NOMO-1 (cell line): ENCODE measurements at regions not wholly inside any gene's neighbourhood (a gene's known extent, or its start where the extent isn't known, plus 50 kb on each side); places are given as distances from the start of the nearest gene placed in this dataset.
"Not testable (repeated sequence)": the region's sequence is repeated elsewhere in the genome, so short reads cannot be mapped to it uniquely, and the experiment has no call there.

ENCODE experiments used
- DNase-seq, 2 experiments: peaks; one replicate each; lab custom pipeline; 2025; ENCODE audit not compliant: unreplicated experiment in 2 of 2; lab: John Stamatoyannopoulos, UW

GRCh38 chr6:14506656-14507246 is 389.2 kb downstream of the CD83 start:
- no peak for DNase-seq

- DNase-seq: no peak
Observed at GRCh38 chr6:14509120-14509519, 391.5 kb downstream of the CD83 start.

- DNase-seq: no peak
Observed at GRCh38 chr6:14510038-14510437, 392.5 kb downstream of the CD83 start.

DNA sequence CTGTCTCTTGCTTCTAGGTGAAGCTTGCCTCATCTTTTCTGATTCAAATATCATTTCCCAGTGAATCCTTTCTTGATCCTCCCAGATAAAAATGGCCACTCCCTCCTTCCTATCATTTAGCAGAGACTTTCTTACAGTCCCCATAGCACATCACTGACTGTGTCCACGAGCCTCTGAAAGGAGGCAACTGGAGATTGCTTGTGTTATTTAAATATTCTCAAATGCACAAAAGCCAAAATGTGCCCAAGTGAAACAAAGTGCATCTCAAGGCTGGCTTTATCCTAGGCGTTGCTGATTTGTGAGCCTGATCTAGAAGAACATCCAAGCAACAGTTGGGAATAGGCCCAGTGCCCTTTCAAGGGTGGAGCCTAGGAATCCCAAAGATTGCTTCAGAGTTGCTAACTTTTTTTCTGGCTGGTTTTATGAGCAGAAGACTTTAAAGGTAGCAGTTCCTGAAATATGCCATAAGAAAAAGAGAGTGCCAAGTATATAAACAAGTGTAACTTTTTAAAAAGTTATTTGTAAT is 393.6 kb downstream of the CD83 start:
- no peak for DNase-seq

DNA sequence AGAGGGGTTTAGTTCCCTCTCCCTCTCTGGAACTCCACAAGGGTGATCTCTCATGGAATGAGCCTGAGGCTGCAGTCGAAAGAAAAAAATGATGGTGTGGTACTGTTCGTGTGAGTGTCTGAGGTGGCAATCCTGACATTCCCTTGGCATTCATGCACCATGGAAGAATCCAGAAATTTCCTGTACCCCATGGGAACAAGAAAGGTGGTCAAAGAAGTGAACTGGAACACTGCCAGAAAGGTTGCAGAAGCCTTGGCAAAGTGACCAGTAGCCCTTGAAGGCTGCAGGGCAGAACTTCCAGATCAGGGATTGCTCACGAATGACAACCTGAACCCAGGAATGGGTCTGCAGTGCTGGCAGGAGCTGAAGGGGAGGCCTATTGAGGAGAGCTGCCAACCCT is 394.7 kb downstream of the CD83 start:
- DNase-seq: no peak

DNA sequence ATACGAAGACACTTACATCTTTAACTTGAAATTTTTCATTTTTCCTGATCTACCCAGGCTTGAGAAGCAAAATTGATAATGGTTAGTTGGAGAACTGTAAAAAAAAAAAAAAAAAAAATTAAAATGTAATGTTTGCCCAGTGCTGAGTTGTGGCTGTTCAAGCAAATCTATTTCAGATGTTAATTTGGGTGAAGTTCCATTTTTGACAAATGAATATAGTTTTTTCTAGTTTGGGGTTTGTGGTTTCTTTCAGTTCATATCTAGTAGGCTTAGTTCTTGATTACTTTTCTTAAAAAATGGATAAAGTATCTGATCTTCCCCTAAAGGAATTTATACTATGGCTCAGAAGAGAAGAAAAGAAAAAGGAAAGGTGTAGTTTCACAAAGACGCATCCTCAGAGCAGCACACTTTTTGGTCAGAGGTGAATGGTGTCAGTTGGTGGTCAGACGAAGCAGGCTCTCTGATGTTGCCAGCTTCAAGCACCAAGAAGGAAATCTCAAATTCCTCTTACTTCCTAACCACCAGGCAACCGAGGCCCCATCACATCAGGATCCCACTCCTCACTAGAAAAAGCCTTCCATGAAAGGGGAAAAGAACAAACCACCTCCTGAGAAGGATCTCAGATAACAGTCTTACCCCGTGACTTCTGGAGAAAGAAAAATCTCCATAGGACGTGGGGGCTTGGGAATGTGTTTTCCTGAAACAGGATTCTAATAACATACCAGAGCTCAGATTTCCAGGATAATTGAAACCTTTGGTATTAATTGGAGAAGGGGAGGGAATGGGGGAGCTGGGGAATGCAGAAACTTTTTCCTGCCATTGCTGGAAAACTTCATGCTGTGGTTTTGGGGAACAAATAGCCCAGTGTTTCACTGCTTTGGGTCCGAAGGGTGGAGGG is 396.2 kb downstream of the CD83 start:
- no peak for DNase-seq

DNA sequence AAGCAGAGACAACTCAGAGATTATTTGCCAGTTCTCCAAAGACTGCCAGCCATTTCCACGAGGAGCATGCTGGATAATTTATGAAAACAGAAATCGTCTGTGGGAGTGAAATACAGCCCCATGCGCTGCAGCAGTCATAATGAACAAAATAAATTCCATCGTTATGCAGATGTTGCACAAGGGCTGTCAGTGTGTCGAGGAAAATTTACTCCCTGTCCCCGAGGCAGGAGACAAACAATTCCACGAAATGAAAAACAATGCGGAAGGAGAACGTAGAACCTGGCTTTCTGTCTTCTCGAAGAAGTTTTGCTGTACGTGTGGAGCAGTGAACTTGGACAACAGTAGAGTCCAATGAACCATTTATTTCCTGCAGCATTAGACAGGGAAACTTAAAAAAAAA is 399.4 kb downstream of the CD83 start:
- DNase-seq: no peak

DNA sequence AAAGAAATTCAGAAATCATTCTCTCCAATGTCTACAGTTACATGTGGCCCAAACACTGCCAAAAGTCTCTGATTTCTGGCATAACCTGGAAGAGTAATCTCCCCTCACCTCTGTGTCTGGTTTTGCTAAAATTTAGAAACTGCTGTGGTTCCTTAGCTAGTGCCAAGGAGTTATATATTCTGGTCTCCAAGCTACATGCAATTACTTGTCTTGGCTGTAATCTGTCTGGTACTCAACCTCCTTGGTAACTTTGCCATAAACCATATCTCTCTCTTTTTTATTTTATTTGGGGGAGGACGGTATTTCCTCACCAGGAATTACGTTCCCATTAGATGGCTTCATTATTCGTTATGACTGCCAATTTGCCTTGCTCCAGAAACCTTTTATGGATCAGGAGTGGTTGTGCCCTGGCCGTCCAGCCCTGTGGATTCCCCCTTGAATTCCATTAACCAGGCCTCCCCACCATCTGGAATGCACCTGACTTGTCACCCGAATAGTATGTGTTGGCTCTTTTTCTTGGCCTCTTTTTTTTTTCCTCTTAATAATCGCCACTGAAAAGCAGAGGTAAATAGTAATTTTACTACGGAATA is 400.0 kb downstream of the CD83 start:
- no peak for DNase-seq

DNA sequence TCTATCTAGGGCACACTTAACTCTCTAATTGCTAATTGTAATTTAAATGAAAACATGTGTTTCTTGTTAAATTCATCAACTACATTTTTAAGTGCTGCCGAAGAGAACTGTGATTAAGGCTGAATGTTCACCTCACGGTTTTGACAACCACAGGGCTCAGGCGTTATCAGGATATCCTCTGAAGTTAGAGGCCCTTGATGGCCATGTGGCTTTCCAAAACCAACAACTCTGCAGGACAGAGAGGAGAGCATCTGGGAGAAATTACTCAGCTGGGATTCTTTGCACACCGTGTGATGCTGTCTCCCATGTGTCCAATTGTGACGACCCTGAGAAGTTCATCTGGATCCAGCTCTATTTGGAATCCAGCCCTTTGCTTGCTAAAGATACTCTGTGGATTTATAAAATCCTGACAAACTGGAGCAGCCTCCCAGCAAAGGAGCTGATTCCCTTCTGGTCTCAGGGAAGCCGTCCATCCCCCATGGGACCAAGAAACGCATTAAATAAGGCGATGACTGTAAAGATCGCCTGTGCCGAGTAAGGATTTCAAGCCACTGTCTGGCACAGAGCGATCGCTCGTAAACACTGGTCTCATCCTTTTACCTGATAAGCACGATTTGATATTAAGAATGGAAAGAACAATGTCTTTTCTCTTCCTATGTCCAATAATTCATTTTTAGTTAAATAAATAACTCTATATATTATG is 401.1 kb downstream of the CD83 start:
- no peak for DNase-seq

DNA sequence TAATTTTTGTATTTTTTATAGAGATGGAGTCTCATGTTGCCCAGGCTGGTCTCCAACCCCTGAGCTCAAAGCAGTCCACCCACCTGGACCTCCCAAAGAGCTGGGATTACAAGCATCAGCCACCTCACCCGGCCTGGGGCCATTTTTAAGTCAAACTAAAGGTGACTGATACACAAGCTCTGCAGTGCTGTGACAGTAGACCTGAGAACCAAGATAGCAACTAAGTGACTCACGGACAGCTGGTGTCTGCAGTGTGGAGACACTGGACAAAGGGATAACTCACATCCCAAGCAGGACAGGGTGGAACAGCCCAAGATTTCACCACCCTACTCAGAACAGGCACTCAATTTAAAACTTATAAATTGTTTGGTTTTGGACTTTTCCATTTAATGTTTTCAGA is 402.5 kb downstream of the CD83 start:
- DNase-seq: no peak

- no peak for DNase-seq
Observed at GRCh38 chr6:14520536-14520935, 403.0 kb downstream of the CD83 start.

- DNase-seq: no peak
Observed at GRCh38 chr6:14521141-14521540, 403.6 kb downstream of the CD83 start.

DNA sequence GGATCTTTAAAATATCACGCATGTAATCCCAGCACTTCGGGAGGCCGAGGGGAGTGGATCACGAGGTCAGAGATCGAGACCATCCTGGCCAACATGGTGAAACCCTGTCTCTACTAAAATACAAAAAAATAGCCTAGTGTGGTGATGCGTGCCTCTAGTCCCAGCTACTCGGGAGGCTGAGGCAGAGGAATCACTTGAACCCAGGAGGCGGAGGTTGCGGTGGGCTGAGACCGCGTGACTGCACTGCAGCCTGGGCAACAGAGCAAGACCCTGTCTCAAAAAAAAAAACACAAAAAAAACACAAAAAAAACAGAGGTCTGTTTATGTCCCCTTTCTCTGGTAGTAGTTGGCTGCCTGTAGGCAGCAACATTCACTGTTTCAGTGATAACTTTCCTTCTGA is 404.3 kb downstream of the CD83 start:
- DNase-seq: not testable (repeated sequence)

DNA sequence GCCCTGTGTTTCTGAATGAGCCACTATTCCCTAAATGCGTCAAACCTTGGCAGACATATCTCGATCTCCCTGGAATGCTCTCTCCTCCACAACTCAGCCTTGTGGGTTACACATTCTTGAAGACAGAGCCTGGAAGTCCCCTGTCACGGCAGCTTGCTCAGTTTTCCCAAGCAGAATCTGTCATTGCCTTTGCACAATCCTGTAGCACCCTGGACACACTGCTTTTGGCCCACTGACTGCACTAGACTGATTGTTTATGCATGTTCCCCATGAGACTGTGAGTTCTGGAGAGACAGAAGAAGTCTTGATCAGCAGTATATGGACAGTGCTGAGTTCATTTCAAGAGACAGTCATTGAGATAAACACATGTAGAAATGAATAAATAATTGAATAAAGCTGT is 406.7 kb downstream of the CD83 start:
- no peak for DNase-seq

DNA sequence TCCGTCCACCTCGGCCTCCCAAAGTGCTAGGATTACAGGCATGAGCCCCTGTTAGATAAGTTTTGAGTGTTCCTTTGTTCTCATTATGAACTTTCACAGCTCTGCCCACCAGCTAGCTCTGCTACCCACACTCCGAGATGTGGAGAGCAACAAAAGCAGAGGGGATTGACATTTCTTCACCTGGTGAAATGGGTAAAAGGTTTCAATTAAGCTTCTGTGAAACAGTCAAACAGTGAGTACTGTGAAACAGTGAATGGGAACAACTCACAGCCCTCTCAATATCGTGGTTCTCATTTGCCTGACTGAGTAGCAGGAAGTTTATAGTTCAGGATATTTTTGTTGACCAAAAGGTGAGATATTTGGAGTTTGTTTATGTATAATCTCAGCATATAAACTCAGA is 412.8 kb downstream of the CD83 start:
- DNase-seq: no peak

GRCh38 chr6:14533446-14533845 is 415.9 kb downstream of the CD83 start:
- no peak for DNase-seq

DNA sequence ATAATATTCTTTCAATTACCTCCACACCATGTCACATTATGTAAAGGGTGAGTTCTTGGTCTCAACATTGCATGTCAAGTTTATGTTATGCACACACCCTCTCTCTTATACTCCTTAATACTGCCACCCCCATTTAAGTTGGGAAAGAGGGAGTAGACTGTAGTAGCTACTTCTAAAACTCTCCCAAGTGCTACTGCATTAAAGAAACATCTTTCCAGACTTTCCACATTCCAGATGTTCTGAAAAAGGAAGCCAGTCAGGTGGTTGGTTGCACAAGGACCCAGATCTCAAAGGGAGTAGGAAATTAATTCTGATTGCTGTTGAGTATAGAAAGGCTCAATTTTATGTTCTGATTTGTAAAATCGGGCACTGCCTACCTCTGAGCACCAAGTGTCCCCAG is 419.5 kb downstream of the CD83 start:
- DNase-seq: no peak

GRCh38 chr6:14540276-14540675 is 422.7 kb downstream of the CD83 start:
- DNase-seq: no peak

DNA sequence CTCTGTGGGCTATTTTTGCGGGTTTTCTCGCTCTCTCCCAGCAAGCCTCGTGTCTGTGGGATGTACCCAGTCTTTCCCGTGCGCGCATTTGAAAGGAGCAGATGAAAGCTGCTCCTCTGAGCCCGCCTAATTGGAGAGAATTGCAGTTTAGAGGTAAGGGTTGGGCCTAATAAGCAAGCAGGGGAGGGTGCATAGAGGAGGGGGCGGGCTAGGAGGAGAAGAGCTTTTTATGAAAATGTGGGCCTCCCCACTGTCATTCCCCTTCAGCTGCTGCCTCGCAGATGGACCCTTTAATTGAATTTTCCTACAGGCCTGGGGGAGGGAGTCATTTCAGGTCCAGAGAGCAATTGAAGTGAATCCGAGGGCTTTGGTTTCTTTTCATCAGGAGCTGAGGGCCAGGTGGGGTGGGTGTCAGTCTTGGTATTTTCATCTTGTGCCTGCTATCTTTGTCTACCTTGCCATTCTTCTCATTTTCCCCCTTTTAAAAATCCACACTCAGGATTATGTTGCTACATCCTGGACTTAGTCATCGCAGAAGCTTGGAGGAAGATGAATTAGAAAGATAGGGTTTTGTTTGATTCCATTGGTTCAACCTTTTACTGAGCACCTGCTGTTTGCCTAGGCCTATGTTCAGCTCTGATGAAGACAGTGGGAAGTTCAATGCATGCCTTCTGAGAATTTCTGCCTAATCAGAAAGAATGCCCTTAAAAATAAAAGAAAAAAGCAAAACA is 423.4 kb downstream of the CD83 start:
- DNase-seq: no peak

GRCh38 chr6:14542670-14543366 is 425.2 kb downstream of the CD83 start:
- DNase-seq: no peak
